ENCODE measurements at regions not wholly inside any gene's neighbourhood (a gene's known extent, or its start where the extent isn't known, plus 50 kb on each side); places are given as distances from the start of the nearest gene placed in this dataset.
"Not testable (repeated sequence)": the region's sequence is repeated elsewhere in the genome, so short reads cannot be mapped to it uniquely, and the experiment has no call there.

- no peak for FAIRE-seq
Measured at GRCh38 chr6:14218519-14218800, 100.9 kb downstream of the CD83 start.

GRCh38 chr6:14221564-14222279, 104.2 kb downstream of the CD83 start:
- no peak for FAIRE-seq

- FAIRE-seq, result no peak
Measured at GRCh38 chr6:14222956-14223355, 105.4 kb downstream of the CD83 start.

GRCh38 chr6:14224359-14225103, 107.0 kb downstream of the CD83 start:
- FAIRE-seq, result no peak

GRCh38 chr6:14226051-14226660, 108.6 kb downstream of the CD83 start:
- no peak for FAIRE-seq

- no peak for FAIRE-seq
Measured at GRCh38 chr6:14228571-14228970, 111.0 kb downstream of the CD83 start.

- FAIRE-seq, result no peak
Measured at GRCh38 chr6:14231071-14231483, 113.5 kb downstream of the CD83 start.

GRCh38 chr6:14231501-14232280, 114.1 kb downstream of the CD83 start:
- no peak for FAIRE-seq

GRCh38 chr6:14232889-14233288, 115.3 kb downstream of the CD83 start:
- no peak for FAIRE-seq

GRCh38 chr6:14235653-14236356, 118.2 kb downstream of the CD83 start:
- no peak for FAIRE-seq

GRCh38 chr6:14239097-14239496, 121.5 kb downstream of the CD83 start:
- peak; percentile 31 for FAIRE-seq

- no peak for FAIRE-seq
Measured at GRCh38 chr6:14240411-14241166, 123.0 kb downstream of the CD83 start.

- no peak for FAIRE-seq
Measured at GRCh38 chr6:14241255-14242070, 123.9 kb downstream of the CD83 start.

- not testable (repeated sequence) for FAIRE-seq
Measured at GRCh38 chr6:14242912-14243311, 125.3 kb downstream of the CD83 start.

GRCh38 chr6:14243597-14243996, 126.0 kb downstream of the CD83 start:
- no peak for FAIRE-seq

GRCh38 chr6:14246876-14247275, 129.3 kb downstream of the CD83 start:
- FAIRE-seq, result no peak

- no peak for FAIRE-seq
Measured at GRCh38 chr6:14250573-14250972, 133.0 kb downstream of the CD83 start.

GRCh38 chr6:14252271-14252850, 134.8 kb downstream of the CD83 start:
- no peak for FAIRE-seq

- no peak for FAIRE-seq
Measured at GRCh38 chr6:14254505-14254904, 136.9 kb downstream of the CD83 start.

- FAIRE-seq, result no peak
Measured at GRCh38 chr6:14255916-14256315, 138.3 kb downstream of the CD83 start.

- FAIRE-seq, result no peak
Measured at GRCh38 chr6:14258117-14258516, 140.5 kb downstream of the CD83 start.
